Astrocyte (in vitro differentiated cells and primary cell): ENCODE measurements at regions not wholly inside any gene's neighbourhood (a gene's known extent, or its start where the extent isn't known, plus 50 kb on each side); places are given as distances from the start of the nearest gene placed in this dataset.

Experiments
- CTCF ChIP-seq: IDR thresholded peaks from 2 replicates; pipeline ENCODE4 v1.5.1; 2011; ENCODE audit warnings: low read depth, mild to moderate bottlenecking, inconsistent platforms, low read length, moderate library complexity; ENCODE audit not compliant: insufficient read depth
- EZH2 ChIP-seq: IDR thresholded peaks from 2 replicates; pipeline ENCODE4 v1.6.1; 2012; ENCODE audit warnings: mild to moderate bottlenecking, low read length, inconsistent platforms; ENCODE audit not compliant: insufficient read depth

DNA sequence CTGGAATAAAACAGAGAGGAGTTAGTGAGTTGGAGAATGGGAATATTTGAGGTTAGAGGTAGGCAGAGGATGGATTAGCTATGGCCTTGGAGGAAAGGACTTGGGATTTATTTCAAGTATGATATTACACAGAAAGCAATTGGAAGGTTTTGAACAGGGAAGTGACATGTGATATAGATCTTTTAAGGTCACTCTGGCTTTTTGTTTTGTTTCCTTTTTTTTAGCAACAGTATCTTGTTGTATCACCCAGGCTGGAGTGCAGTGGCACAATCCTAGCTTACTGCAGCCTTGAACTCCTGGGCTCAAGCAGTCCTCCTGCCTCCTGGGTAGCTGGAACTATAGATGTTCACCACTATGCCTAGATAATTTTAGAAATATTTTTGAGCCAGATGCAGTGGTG is 190.3 kb downstream of the UTRN start:
- TF ChIP-seq CTCF (no peak), EZH2 (no peak)
